HUES48 (cell line): ENCODE measurements at regions not wholly inside any gene's neighbourhood (a gene's known extent, or its start where the extent isn't known, plus 50 kb on each side); places are given as distances from the start of the nearest gene placed in this dataset.

Experiments
- H3K27ac ChIP-seq: one replicate; pipeline ENCODE4 v1.7.0; 2013; ENCODE audit warnings: low read depth, low read length, inconsistent platforms
- H3K27me3 ChIP-seq: 2 replicates; pipeline ENCODE4 v1.6.1; 2013; ENCODE audit warnings: mild to moderate bottlenecking, low read length; ENCODE audit not compliant: control insufficient read depth, insufficient read depth
- H3K36me3 ChIP-seq: 2 replicates; pipeline ENCODE4 v1.6.1; 2013; ENCODE audit warnings: low read length; ENCODE audit not compliant: control insufficient read depth, insufficient read depth
- H3K4me1 ChIP-seq: 2 replicates; pipeline ENCODE4 v1.6.1; 2013; ENCODE audit warnings: mild to moderate bottlenecking, low read length; ENCODE audit not compliant: control insufficient read depth, insufficient read depth
- H3K4me3 ChIP-seq: 2 replicates; pipeline ENCODE4 v1.5.1; 2013; ENCODE audit warnings: mild to moderate bottlenecking, low read depth, low read length
- H3K9ac ChIP-seq: 2 replicates; pipeline ENCODE4 v1.6.1; 2013; ENCODE audit warnings: mild to moderate bottlenecking, low read depth, low read length, moderate library complexity
- H3K9me3 ChIP-seq: 2 replicates; pipeline ENCODE4 v1.6.1; 2013; ENCODE audit warnings: low read length; ENCODE audit not compliant: control insufficient read depth, insufficient read depth

DNA sequence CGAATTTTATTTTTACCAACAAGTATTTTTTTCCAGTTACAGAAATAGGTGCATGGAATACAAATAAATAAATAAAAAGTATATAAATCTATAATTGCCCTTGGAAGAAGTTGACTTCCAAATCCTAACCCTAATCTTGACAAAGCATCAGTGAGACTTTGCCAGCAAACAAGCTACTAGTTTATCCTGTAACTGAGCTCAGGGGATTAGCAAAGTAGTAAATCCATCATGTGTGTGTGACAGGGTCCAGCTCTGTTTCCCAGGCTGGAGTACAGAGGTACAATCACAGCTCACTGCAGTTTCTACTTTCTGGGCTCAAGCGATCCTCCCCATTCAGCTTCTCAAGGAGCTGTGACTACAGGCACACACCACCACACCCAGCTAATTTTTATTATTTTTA lies 948.0 kb upstream of the CNTNAP5 start:
- Histone ChIP-seq H3K9ac (no peak overlapping the region), H3K4me3 (no peak overlapping the region), H3K4me1 (no peaks in the 10 kb centered on the region), H3K9me3 (peaks cover 5% of the 10 kb centered on the region; the same call in 1 of the 2 replicates), H3K36me3 (no peaks in the 10 kb centered on the region), H3K27me3 (no peaks in the 10 kb centered on the region), H3K27ac (no peak overlapping the region)

DNA sequence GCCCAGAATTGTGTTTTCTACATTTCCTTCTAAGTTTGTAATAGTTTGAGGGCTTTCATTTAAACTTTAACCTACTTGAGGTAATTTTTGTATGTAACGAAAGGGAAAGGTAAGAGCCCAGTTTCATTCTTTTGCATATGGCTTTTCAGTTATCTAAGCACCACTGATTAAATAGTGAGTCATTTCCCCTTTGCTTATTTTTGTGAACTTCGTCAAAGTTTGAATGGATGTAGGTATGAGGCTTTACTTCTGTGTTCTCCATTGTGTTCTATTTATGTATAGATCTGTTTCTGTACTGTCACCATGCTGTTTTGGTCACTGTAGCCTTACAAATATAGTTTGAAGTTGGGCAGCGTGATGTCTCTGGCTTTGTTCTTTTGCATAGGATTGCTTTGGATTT lies 944.8 kb upstream of the CNTNAP5 start:
- H3K27me3 ChIP-seq, result no peaks in the 10 kb centered on the region
- H3K36me3 ChIP-seq, result no peaks in the 10 kb centered on the region
- no peak overlapping the region for H3K9ac ChIP-seq
- H3K27ac ChIP-seq, result no peak overlapping the region
- H3K4me3 ChIP-seq, result no peak overlapping the region
- H3K4me1 ChIP-seq, result no peaks in the 10 kb centered on the region
- H3K9me3 ChIP-seq, result peaks cover 5% of the 10 kb centered on the region; the same call in 1 of the 2 replicates

DNA sequence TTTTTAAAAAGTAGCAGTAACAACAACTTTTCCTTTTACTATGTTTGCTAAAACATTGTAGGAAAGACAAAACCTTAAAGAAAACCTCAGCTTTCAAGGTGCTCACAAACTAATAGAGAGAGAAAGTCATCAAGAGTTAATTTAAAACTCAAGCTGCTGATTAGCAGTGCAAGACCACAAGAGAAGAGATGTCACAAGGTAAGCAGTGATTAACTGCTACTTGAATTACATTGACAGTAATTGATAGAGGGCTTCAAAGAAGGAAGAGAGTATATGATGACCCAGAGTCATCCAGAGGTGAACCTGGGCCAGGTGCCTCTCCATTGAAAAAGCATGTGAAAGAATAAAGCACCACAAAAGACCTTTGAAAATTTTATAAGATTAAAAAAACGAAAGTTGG lies 939.6 kb upstream of the CNTNAP5 start:
- H3K27ac ChIP-seq, result no peak overlapping the region
- H3K36me3 ChIP-seq, result no peaks in the 10 kb centered on the region
- no peak overlapping the region for H3K4me3 ChIP-seq
- no peaks in the 10 kb centered on the region for H3K4me1 ChIP-seq
- H3K27me3 ChIP-seq, result no peaks in the 10 kb centered on the region
- H3K9me3 ChIP-seq, result no peaks in the 10 kb centered on the region
- no peak overlapping the region for H3K9ac ChIP-seq

DNA sequence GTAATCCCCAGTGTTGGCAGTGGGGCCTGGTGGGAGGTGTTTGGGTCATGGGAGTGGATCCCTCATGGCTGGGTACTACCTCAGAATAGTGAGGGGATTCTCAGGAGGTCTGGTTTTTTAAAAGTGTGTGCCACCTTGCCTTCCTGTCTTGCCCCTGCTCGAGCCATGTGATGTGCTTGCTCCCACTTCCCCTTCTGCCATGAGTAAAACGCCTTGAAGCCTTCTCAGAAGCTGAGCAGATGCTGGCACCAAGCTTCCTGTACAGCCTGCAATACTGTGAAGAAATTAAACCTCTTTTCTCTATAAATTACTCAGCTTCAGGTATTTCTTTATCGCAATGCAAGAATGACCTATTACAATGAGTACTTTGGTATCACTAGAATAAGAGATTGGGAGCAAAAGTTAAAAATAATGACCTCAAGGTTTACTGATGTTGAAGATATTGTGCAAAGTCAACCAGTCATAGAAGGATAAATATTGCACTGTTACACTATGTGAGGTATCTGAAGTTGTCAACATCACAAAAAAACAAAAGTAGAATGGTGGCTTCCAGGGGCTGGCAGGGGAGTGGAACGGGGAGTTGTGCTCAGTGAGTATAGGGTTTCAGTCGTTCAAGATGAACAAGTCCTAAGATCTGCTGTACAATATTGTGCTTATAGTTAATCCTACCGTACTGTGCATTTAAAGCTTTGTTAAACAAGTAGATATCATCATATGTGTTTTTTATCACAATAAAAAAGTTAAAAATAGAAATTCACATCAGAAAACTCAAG lies 938.3 kb upstream of the CNTNAP5 start:
- Histone ChIP-seq H3K9ac (no peak overlapping the region), H3K27me3 (no peaks in the 10 kb centered on the region), H3K4me3 (no peak overlapping the region), H3K36me3 (no peaks in the 10 kb centered on the region), H3K27ac (no peak overlapping the region), H3K4me1 (no peaks in the 10 kb centered on the region), H3K9me3 (no peaks in the 10 kb centered on the region)

DNA sequence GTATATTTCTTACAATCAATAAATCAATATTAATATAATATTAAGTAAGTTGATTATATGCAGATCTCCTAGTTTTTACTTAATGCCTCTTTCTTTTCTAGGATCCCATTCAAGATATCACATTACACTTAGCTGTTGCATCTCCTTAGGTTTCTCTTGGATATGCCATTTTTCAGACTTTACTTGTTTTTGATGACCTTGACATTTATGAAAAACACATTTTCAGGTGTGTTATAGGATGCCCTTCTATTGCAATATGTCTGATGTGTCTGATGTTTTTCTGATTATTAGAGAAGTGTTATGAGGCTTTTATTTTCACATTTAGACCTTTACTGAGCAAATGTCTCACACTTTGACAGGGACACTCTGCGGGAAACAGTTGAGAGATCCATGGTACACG lies 933.6 kb upstream of the CNTNAP5 start:
- H3K4me3 ChIP-seq, result no peak overlapping the region
- no peaks in the 10 kb centered on the region for H3K9me3 ChIP-seq
- no peaks in the 10 kb centered on the region for H3K36me3 ChIP-seq
- H3K27ac ChIP-seq, result no peak overlapping the region
- no peak overlapping the region for H3K9ac ChIP-seq
- no peaks in the 10 kb centered on the region for H3K4me1 ChIP-seq
- H3K27me3 ChIP-seq, result no peaks in the 10 kb centered on the region

DNA sequence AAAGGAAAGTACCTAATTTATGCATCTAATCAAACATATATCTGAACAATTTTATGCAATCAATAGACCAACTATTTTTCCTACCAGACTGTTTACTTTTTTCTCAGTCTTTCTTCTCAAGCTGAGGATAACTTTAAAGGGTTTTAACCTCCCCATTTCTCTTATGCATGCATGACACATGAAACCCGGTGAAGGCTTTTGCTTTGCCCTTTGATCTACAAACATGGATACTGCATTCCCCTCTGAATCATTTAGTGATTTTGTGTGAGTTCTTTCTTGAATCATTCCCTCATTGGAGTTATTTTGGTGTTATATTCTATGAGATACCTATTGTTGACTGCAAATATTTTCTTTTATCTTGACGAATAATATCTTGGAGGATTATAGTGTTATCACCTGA lies 931.9 kb upstream of the CNTNAP5 start:
- H3K4me3 ChIP-seq, result no peak overlapping the region
- H3K9me3 ChIP-seq, result no peaks in the 10 kb centered on the region
- no peaks in the 10 kb centered on the region for H3K27me3 ChIP-seq
- no peak overlapping the region for H3K27ac ChIP-seq
- no peaks in the 10 kb centered on the region for H3K36me3 ChIP-seq
- H3K4me1 ChIP-seq, result no peaks in the 10 kb centered on the region
- no peak overlapping the region for H3K9ac ChIP-seq

DNA sequence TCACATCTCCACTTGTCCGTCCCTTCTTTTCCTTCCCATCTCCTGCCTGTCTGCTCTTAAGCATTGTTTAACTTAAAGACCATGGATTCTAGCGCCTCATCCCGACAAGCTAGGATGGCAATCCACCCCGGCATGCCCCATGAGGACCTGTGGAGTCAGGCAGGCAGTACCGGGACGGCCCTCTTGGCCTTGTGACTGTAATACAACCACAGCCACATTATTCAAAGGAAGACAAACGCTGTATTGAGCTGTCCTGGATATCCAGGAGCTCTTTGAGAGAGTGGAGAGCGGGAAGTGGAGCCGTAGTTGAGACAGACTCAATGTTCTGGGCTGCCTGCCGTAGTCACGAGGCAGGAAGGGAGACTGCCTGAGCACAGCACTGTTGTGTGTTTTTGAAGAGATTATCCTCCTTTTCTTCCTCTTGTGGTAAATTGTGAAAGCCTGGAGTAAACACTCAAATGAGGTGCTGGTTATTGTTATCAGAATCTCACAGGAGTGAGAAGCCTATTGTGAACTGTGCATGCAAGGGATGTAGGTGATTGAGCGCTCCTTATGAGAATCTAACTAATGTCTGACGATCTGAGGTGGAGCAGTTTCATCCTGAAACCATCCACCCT lies 929.8 kb upstream of the CNTNAP5 start:
- no peaks in the 10 kb centered on the region for H3K36me3 ChIP-seq
- H3K27ac ChIP-seq, result no peak overlapping the region
- H3K9ac ChIP-seq, result no peak overlapping the region
- H3K4me3 ChIP-seq, result no peak overlapping the region
- H3K27me3 ChIP-seq, result no peaks in the 10 kb centered on the region
- no peaks in the 10 kb centered on the region for H3K4me1 ChIP-seq
- H3K9me3 ChIP-seq, result no peaks in the 10 kb centered on the region

DNA sequence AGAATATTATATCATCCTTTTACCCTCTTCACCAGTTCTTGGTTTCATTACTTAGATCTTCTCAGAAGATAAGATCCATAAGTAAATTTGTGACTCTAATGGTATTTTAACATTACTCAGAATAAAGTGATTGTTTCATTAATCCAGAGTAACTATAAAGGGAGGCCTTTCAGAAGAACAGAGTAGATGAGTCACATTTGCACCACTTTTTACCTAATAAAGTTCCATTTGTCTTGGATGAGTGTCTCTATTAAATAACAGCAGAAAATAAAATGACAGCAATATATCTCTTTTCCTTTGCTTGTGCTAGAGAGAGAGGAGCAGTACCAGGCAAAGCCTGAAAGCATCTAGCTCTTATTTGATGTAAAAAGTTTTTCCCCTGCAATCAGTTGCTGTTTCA lies 926.5 kb upstream of the CNTNAP5 start:
- no peaks in the 10 kb centered on the region for H3K4me1 ChIP-seq
- no peaks in the 10 kb centered on the region for H3K36me3 ChIP-seq
- H3K27me3 ChIP-seq, result no peaks in the 10 kb centered on the region
- no peak overlapping the region for H3K4me3 ChIP-seq
- H3K9me3 ChIP-seq, result no peaks in the 10 kb centered on the region
- H3K9ac ChIP-seq, result no peak overlapping the region
- no peak overlapping the region for H3K27ac ChIP-seq

DNA sequence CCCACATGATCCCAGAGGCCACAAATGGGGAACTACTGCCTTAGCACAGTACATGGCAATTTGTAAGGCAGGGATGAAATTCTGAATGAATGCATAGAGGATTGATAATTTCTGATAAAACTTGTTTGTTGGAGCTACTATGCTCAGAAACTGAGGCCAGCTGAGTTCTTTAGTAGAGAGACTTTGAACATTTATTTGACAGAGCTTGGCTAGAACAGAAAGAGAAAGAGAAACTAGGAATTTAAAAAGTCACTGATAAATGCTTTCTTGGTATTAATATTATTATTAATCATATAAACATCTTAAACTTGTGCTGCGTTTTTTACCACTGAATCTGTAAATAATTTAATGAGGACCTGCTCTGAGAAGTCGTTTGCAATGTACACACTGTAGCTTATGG lies 923.7 kb upstream of the CNTNAP5 start:
- no peaks in the 10 kb centered on the region for H3K9me3 ChIP-seq
- no peaks in the 10 kb centered on the region for H3K4me1 ChIP-seq
- H3K27me3 ChIP-seq, result no peaks in the 10 kb centered on the region
- H3K9ac ChIP-seq, result no peak overlapping the region
- H3K4me3 ChIP-seq, result no peak overlapping the region
- H3K27ac ChIP-seq, result no peak overlapping the region
- H3K36me3 ChIP-seq, result no peaks in the 10 kb centered on the region

DNA sequence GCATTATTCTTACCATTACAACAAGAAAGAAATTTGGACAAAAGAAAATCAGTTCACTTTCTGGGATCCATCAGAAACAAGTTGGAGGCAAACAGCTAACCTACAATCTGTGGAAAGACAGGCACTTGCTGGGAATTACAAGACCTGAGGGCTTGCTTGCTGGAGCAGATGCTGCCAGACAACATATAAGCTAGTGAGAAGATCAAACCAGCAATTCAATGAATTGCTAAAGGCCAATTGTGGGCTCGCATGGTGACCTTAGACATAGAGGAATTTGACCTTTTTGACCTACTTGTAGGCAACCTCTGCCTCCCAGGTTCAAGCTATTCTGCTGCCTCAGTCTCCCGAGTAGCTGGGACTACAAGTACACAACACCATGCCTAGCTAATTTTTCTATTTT lies 921.2 kb upstream of the CNTNAP5 start:
- H3K27me3 ChIP-seq, result no peaks in the 10 kb centered on the region
- no peak overlapping the region for H3K27ac ChIP-seq
- H3K9ac ChIP-seq, result no peak overlapping the region
- no peak overlapping the region for H3K4me3 ChIP-seq
- no peaks in the 10 kb centered on the region for H3K36me3 ChIP-seq
- no peaks in the 10 kb centered on the region for H3K9me3 ChIP-seq
- no peaks in the 10 kb centered on the region for H3K4me1 ChIP-seq

DNA sequence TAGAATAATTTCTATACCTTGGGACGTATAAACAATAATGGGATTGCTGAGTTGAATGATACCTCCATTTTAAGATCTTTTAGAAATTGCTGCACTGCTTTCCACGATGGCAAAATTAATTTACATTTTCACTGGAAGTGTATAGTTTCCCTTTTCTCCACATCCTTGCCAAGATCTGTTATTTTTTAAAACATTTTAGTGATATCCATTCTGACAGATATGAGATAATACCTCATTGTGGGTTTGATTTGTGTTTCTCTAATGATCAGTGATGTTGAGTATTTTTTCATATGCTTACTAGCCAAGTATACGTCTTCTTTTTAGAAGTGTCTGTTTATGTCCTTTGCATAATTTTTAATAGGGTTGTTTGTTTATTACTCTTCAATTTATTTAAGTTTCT lies 908.5 kb upstream of the CNTNAP5 start:
- no peaks in the 10 kb centered on the region for H3K4me1 ChIP-seq
- H3K9ac ChIP-seq, result no peak overlapping the region
- H3K27ac ChIP-seq, result no peak overlapping the region
- no peaks in the 10 kb centered on the region for H3K27me3 ChIP-seq
- H3K36me3 ChIP-seq, result no peaks in the 10 kb centered on the region
- peaks cover 6% of the 10 kb centered on the region for H3K9me3 ChIP-seq
- H3K4me3 ChIP-seq, result no peak overlapping the region
